Nephron (organoid): ENCODE measurements at regions not wholly inside any gene's neighbourhood (a gene's known extent, or its start where the extent isn't known, plus 50 kb on each side); places are given as distances from the start of the nearest gene placed in this dataset.

ENCODE experiments used
- H3K27ac Mint-ChIP-seq, 3 experiments: 2 replicates each; pipeline ENCODE4 v1.8.0; 2020; ENCODE audit warnings: mixed read lengths in 3 of 3, mild to moderate bottlenecking in 2 of 3, moderate library complexity in 1 of 3
- H3K27me3 Mint-ChIP-seq: 2 replicates; pipeline ENCODE4 v1.8.0; 2021; ENCODE audit warnings: low read depth, mild to moderate bottlenecking, moderate library complexity, mixed read lengths
- H3K36me3 Mint-ChIP-seq: 2 replicates; pipeline ENCODE4 v1.8.0; 2020; ENCODE audit warnings: low read depth, mixed read lengths
- H3K4me1 Mint-ChIP-seq: 2 replicates; pipeline ENCODE4 v1.8.0; 2020; ENCODE audit warnings: mixed read lengths
- H3K4me3 Mint-ChIP-seq, 3 experiments: 2 replicates each; pipeline ENCODE4 v1.8.0; 2020; ENCODE audit warnings: mild to moderate bottlenecking in 3 of 3, mixed read lengths in 3 of 3, moderate library complexity in 2 of 3
- H3K9me3 Mint-ChIP-seq: 2 replicates; pipeline ENCODE4 v1.8.0; 2020; ENCODE audit warnings: mixed read lengths
- CTCF ChIP-seq, 3 experiments: fragments of 200-600 bp; sonication (generic); IDR thresholded peaks; one replicate each; pipeline ENCODE4 v1.5.0; 2021; ENCODE audit warnings: antibody characterized with exemption in 3 of 3; ENCODE audit not compliant: unreplicated experiment in 3 of 3

GRCh38 chr20:7714549-7714948 lies 225.7 kb downstream of the HAO1 start:
- no peaks in the 10 kb centered on the region for H3K9me3 Mint-ChIP-seq
- H3K27me3 Mint-ChIP-seq = no peaks in the 10 kb centered on the region
- H3K36me3 Mint-ChIP-seq = no peaks in the 10 kb centered on the region
- H3K4me3 Mint-ChIP-seq = no peak overlapping the region
- TF ChIP-seq CTCF (IDR thresholded peaks at IDR 0.05; ENCODE audit: unreplicated experiment in 3 of 3) = no peak
- peaks cover 7% of the 10 kb centered on the region for H3K4me1 Mint-ChIP-seq
- H3K27ac Mint-ChIP-seq = peak overlapping the region; percentile 88 to 97 (median 96)

GRCh38 chr20:7716286-7716972 lies 223.8 kb downstream of the HAO1 start:
- no peaks in the 10 kb centered on the region for H3K9me3 Mint-ChIP-seq
- H3K4me3 Mint-ChIP-seq = no peak overlapping the region
- peaks cover 7% of the 10 kb centered on the region for H3K4me1 Mint-ChIP-seq
- no peak for TF ChIP-seq CTCF (IDR thresholded peaks at IDR 0.05; ENCODE audit: unreplicated experiment in 3 of 3)
- H3K27ac Mint-ChIP-seq = peak overlapping the region; percentile 37 to 84 (median 67)
- no peaks in the 10 kb centered on the region for H3K36me3 Mint-ChIP-seq
- H3K27me3 Mint-ChIP-seq = no peaks in the 10 kb centered on the region

DNA sequence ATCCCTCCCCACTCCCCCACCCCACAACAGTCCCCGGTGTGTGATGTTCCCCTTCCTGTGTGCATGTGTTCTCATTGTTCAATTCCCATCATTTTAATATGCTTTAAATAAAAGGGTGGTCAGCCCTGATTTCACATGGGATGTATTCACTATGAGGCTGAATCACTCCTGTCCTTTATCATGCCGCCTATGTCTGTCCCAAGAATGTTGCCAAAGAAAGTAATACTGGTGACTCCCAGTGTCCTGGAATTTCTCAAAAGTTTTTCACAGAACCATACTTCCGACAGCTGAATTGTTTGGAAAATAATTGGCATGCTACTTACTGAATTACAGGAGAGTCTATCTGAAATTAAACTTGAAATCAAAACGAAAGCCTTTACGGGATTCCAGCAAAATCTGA lies 217.7 kb downstream of the HAO1 start:
- no peak overlapping the region for H3K4me3 Mint-ChIP-seq
- no peak overlapping the region for H3K27ac Mint-ChIP-seq
- no peak for TF ChIP-seq CTCF (IDR thresholded peaks at IDR 0.05; ENCODE audit: unreplicated experiment in 3 of 3)
- no peaks in the 10 kb centered on the region for H3K36me3 Mint-ChIP-seq
- H3K27me3 Mint-ChIP-seq = no peaks in the 10 kb centered on the region
- H3K4me1 Mint-ChIP-seq = no peaks in the 10 kb centered on the region
- no peaks in the 10 kb centered on the region for H3K9me3 Mint-ChIP-seq

DNA sequence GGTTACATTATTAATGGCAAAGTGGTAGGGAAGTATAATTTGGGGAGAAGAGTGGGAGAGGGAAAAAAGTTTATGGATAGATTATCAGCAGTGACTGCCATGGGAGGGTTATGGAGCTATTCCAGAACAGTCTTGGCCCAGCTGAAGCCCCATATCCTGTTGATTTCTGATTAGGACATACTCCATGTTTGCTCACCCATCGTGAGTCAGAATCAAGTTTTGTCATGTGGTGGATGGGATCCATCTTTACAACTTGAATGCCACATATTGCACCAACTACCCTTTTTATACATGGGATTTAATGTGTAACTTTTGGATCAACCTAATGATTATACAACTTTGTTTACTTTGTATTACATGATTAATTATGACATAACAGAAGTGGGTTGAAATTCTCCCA lies 217.0 kb downstream of the HAO1 start:
- no peaks in the 10 kb centered on the region for H3K27me3 Mint-ChIP-seq
- no peak for TF ChIP-seq CTCF (IDR thresholded peaks at IDR 0.05; ENCODE audit: unreplicated experiment in 3 of 3)
- no peaks in the 10 kb centered on the region for H3K9me3 Mint-ChIP-seq
- H3K4me3 Mint-ChIP-seq = no peak overlapping the region
- no peak overlapping the region for H3K27ac Mint-ChIP-seq
- H3K4me1 Mint-ChIP-seq = no peaks in the 10 kb centered on the region
- H3K36me3 Mint-ChIP-seq = no peaks in the 10 kb centered on the region

DNA sequence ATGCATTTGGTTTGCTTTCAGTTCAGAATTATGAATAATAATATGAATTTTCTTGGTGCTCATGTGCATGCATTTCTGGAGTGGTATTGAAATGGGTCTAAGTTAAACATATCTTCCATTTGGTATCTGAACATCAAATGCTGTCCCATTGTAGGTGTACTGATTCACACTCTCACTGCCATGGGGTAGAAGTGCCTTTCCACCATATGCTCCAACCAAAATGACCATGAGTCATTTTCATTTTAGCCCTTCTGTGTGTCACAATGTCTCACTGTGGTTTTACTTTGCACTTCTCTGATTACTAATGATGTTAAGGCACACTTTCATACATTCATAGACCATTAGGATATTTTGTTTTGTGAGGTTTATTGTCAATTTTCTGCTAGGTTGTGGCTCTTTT lies 211.9 kb downstream of the HAO1 start:
- Mint-ChIP-seq H3K27ac (no peak overlapping the region), H3K36me3 (no peaks in the 10 kb centered on the region), H3K4me3 (no peak overlapping the region), H3K9me3 (no peaks in the 10 kb centered on the region), H3K27me3 (no peaks in the 10 kb centered on the region), H3K4me1 (no peaks in the 10 kb centered on the region)
- no peak for TF ChIP-seq CTCF (IDR thresholded peaks at IDR 0.05; ENCODE audit: unreplicated experiment in 3 of 3)

DNA sequence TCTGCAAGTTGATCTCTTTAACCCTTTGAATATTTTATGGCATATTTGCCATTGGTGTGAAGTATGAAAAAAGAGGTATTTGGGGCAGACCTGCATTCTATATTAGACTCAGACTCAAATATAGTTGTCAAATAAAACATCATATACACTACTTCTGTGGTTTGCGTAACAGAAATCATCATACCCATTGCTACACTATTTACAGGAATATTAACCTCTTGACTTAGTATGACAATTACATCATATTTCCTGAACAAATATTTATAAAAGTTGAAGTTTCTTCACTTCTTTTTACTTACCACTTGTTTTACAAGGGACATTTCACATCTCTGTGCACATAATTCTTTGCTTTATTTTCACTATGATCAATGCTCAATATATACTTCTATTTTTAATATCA lies 206.0 kb downstream of the HAO1 start:
- Mint-ChIP-seq H3K4me3 (no peak overlapping the region), H3K27me3 (no peaks in the 10 kb centered on the region), H3K27ac (no peak overlapping the region), H3K9me3 (no peaks in the 10 kb centered on the region), H3K4me1 (no peaks in the 10 kb centered on the region), H3K36me3 (no peaks in the 10 kb centered on the region)
- TF ChIP-seq CTCF (IDR thresholded peaks at IDR 0.05; ENCODE audit: unreplicated experiment in 3 of 3) = no peak
